Body of pancreas (tissue), 4 donors: ENCODE measurements at regions not wholly inside any gene's neighbourhood (a gene's known extent, or its start where the extent isn't known, plus 50 kb on each side); places are given as distances from the start of the nearest gene placed in this dataset.

ENCODE experiments used
- ATAC-seq: fragments of 150-250 bp; one replicate; pipeline ENCODE4 v1.9.1; 2016
- DNase-seq, 4 donors: peaks; one replicate each; pipeline ENCODE4 v3.0.0-alpha.2; 2019
- H3K27ac ChIP-seq, 4 donors: fragments of 200-600 bp; sonication (generic); 1 replicate in 3 of 4; 2 replicates in 1 of 4; pipeline versions ENCODE4 v1.5.1 to v1.6.1; 2016 to 2019; ENCODE audit warnings: mild to moderate bottlenecking in 1 of 4, mixed read lengths in 1 of 4, moderate library complexity in 1 of 4
- H3K27me3 ChIP-seq, 2 donors: fragments of 200-600 bp; sonication (generic); one replicate each; pipeline ENCODE4 v1.6.0; 2016; ENCODE audit warnings: mild to moderate bottlenecking in 1 of 2
- H3K36me3 ChIP-seq, 2 donors: fragments of 200-600 bp; sonication (generic); replicated peaks in 1 of 2; 2 replicates each; pipeline ENCODE4 v1.5.1; 2016; ENCODE audit warnings: low read depth in 2 of 2; ENCODE audit not compliant: insufficient read depth in 1 of 2
- H3K4me1 ChIP-seq: fragments of 200-600 bp; sonication (generic); one replicate; pipeline ENCODE4 v1.6.0; 2016
- H3K4me3 ChIP-seq, 2 donors: fragments of 200-600 bp; sonication (generic); 1 replicate in 1 of 2; 2 replicates in 1 of 2; pipeline ENCODE4 v1.5.1; 2016 to 2019
- H3K9me3 ChIP-seq, 3 donors: fragments of 200-600 bp; sonication (generic); 1 replicate in 2 of 3; 2 replicates in 1 of 3; pipeline ENCODE4 v1.5.1; 2016
- CTCF ChIP-seq, 7 experiments: fragments of 450-650 bp in 4 of 7; fragments of 200-600 bp in 3 of 7; sonication (generic) in 3 of 7; IDR thresholded peaks; one replicate each; pipeline ENCODE4 v1.5.1; 2016 to 2019; ENCODE audit warnings: antibody characterized with exemption in 7 of 7
- POLR2A ChIP-seq, 3 donors: fragments of 450-650 bp; IDR thresholded peaks; one replicate each; pipeline ENCODE4 v1.6.1; 2016; ENCODE audit warnings: antibody characterized with exemption in 3 of 3, mild to moderate bottlenecking in 2 of 3
- WGBS, 2 donors: methylation state at CpG; one replicate each; pipeline ENCODE4 v1.1.5; 2017; 5-methylcytosine and 5-hydroxymethylcytosine counted together
- intact Hi-C: fragments of 100-400 bp; cut with DNase I; formaldehyde crosslinking; loops from one replicate; pipeline ENCODE4 v1.15.1; 2023

GRCh38 chr4:57442831-57443291 lies 332.7 kb upstream of the IGFBP7 start:
- Histone ChIP-seq H3K4me1 (peaks cover 31% of the 10 kb centered on the region), H3K4me3 (no peak overlapping the region), H3K27me3 (no peaks in the 10 kb centered on the region), H3K27ac (peak overlapping the region; percentile 11 to 39 (median 18)), H3K36me3 (no peaks in the 10 kb centered on the region), H3K9me3 (no peaks in the 10 kb centered on the region)
- TF ChIP-seq CTCF (IDR thresholded peaks at IDR 0.05) = peak; percentile 43 to 84 (median 71)
- TF ChIP-seq POLR2A (IDR thresholded peaks at IDR 0.05) = no peak
- 6 to 7% methylated on average over 4 of the region's 4 CpGs for WGBS, 2 donors
- peak; percentile 61 to 77 (median 66) for DNase-seq
- intact Hi-C loops = no loop called here
- ATAC-seq = peak; percentile 76

- TF ChIP-seq CTCF (IDR thresholded peaks at IDR 0.05) = no peak
- TF ChIP-seq POLR2A (IDR thresholded peaks at IDR 0.05) = no peak
- WGBS, 2 donors = 16 to 18% methylated on average over 7 of the region's 7 CpGs
- intact Hi-C loops = no loop called here
- Histone ChIP-seq H3K9me3 (no peaks in the 10 kb centered on the region), H3K4me3 (no peak overlapping the region), H3K27ac (peak overlapping the region in 1 of 4 donors; percentile 11), H3K4me1 (peaks cover 31% of the 10 kb centered on the region), H3K36me3 (no peaks in the 10 kb centered on the region), H3K27me3 (no peaks in the 10 kb centered on the region)
- DNase-seq = no peak
- no peak for ATAC-seq
These were observed 332.1 kb upstream of the IGFBP7 start for GRCh38 chr4:57442241-57442640.

GRCh38 chr4:57437649-57438048 lies 327.5 kb upstream of the IGFBP7 start:
- intact Hi-C loops = no loop called here
- Histone ChIP-seq H3K4me3 (no peak overlapping the region), H3K27me3 (no peaks in the 10 kb centered on the region), H3K9me3 (no peaks in the 10 kb centered on the region), H3K27ac (no peak overlapping the region), H3K4me1 (peaks cover 6% of the 10 kb centered on the region), H3K36me3 (no peaks in the 10 kb centered on the region)
- no peak for DNase-seq
- no peak for ATAC-seq
- no peak for TF ChIP-seq POLR2A (IDR thresholded peaks at IDR 0.05)
- no peak for TF ChIP-seq CTCF (IDR thresholded peaks at IDR 0.05)
- 50 to 54% methylated on average over 7 to 8 of the region's 8 CpGs for WGBS, 2 donors

GRCh38 chr4:57435300-57435699 lies 325.1 kb upstream of the IGFBP7 start:
- Histone ChIP-seq H3K27ac (no peak overlapping the region), H3K27me3 (no peaks in the 10 kb centered on the region), H3K9me3 (no peaks in the 10 kb centered on the region), H3K36me3 (no peaks in the 10 kb centered on the region), H3K4me1 (peaks cover 6% of the 10 kb centered on the region), H3K4me3 (no peak overlapping the region)
- ATAC-seq = no peak
- intact Hi-C loops = no loop called here
- TF ChIP-seq CTCF (IDR thresholded peaks at IDR 0.05) (no peak), POLR2A (IDR thresholded peaks at IDR 0.05) (no peak)
- WGBS, 2 donors = 57 to 61% methylated on average over 3 of the region's 3 CpGs
- no peak for DNase-seq

GRCh38 chr4:57430726-57431125 lies 320.5 kb upstream of the IGFBP7 start:
- ATAC-seq (peak; percentile 50), DNase-seq (peak in 1 of 4 donors; percentile 20)
- H3K27ac ChIP-seq = no peak overlapping the region
- no peaks in the 10 kb centered on the region for H3K9me3 ChIP-seq
- TF ChIP-seq CTCF (IDR thresholded peaks at IDR 0.05) = no peak
- no peak for TF ChIP-seq POLR2A (IDR thresholded peaks at IDR 0.05)
- 41 to 61% methylated on average over 2 of the region's 2 CpGs for WGBS, 2 donors
- H3K27me3 ChIP-seq = peaks cover 0 to 4% of the 10 kb centered on the region in 2 donors
- intact Hi-C loops = no loop called here
- peaks cover 8% of the 10 kb centered on the region for H3K4me1 ChIP-seq
- no peaks in the 10 kb centered on the region for H3K36me3 ChIP-seq
- H3K4me3 ChIP-seq = no peak overlapping the region
